Right kidney (tissue), 1 donor: ENCODE measurements at regions not wholly inside any gene's neighbourhood (a gene's known extent, or its start where the extent isn't known, plus 50 kb on each side); places are given as distances from the start of the nearest gene placed in this dataset.
A peak's percentile ranks its signal among the peaks of the same experiment; 100 is the strongest.

Source experiments
- DNase-seq: peaks from one replicate; pipeline ENCODE4 v3.0.0-alpha.2; 2016

DNA sequence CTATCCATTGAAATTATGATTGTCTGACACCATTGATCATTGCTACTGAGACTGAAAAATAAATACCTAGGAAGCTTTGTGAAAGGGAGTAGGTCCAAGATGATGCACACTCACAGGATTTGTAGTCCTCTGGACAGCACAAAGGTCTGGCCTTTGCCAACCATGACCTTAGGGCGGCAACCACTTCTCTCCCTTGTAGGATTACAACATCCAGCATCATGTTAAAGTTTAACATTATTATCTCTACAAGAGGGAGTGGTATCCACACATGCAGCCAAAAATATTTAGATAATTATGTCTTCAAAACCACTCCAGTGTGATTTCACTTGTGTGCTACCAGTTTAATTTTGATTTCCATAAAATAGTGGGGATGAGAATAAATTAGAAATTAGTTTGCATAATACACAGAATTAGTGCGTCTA lies 51.1 kb upstream of the NHSL1 start:
- DNase-seq, result no peak

DNA sequence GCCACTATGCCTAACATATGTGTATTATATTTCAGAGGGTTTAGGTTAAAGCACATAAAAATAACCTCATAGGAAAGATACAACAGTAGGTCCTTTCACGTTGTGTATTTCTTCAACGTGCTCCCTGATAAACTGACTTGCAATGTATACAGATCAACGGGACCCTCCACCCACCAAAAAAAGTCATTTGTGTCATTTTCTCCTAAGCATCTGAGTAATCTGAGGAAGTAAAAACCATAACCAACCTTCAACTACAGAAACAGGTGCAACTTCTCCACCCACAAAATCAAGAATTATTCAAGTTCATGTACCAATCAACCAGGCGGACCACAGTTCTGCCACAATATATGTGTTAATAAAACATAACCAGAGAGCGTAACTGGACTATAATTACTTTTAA lies 54.9 kb upstream of the NHSL1 start:
- DNase-seq, result no peak

DNA sequence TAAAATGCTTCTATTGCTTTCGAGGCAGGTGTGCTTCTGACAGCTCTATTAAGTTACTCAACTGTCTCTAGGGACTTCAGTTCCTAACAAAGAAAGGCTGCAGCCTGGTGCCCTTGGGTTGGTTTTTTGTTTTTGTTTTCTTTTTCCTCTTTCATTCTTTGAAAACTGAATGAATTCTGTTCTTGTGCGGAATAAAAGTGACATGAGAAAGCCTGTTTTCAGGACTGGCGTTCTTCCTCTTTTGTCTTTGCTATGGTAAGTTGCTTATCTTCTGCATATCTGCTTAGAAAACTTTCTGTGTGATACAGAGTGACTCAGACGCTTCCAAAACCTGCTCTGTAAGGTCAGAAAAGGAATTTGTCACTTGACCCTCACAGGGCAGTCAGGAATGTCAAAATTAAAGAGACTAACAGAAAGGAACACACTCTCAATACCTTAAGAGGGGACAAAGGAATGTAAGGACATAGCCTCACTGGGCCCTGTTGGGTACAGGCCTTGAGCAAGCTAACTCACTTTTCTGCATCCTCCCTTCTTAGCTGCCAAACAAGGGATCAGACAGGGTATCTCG lies 56.2 kb upstream of the NHSL1 start:
- DNase-seq, result no peak

DNA sequence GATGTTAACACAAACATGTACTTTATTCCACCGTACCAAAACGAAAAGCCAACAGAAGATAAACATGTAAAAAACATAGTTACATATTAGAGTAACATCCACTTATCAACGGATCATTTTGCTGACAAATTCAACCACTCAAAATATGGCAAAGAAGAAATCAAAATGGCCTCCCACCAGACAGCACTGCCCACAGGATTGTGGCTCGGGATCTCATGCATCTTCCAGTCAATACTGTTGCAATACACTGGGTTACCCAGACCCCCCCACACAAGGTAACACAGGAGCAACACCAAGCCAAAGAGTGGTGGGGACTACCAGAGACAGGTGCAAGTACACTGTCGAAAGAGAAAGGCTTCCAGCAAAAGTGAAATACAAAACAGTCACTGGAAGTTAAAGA lies 57.9 kb upstream of the NHSL1 start:
- DNase-seq, result no peak

DNA sequence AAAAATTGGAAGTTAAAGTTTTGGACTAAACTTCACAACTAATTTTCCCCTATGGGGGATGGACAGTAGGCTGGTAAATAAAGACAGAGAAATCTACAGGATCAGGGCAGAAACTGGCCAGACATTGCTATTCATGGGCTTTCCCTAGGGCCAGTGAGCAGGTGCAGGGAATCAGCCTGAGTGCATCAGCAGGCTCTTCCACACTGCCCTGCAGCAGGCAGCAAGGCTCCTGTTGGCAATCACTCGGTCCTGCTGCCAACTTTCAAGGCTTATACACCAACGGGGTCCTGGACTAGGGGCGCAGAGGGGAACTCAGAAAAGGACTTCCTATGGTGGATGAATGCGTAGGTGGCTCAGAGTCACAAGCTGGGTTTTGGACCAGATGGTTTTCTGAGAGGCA lies 59.8 kb upstream of the NHSL1 start:
- DNase-seq, result no peak

DNA sequence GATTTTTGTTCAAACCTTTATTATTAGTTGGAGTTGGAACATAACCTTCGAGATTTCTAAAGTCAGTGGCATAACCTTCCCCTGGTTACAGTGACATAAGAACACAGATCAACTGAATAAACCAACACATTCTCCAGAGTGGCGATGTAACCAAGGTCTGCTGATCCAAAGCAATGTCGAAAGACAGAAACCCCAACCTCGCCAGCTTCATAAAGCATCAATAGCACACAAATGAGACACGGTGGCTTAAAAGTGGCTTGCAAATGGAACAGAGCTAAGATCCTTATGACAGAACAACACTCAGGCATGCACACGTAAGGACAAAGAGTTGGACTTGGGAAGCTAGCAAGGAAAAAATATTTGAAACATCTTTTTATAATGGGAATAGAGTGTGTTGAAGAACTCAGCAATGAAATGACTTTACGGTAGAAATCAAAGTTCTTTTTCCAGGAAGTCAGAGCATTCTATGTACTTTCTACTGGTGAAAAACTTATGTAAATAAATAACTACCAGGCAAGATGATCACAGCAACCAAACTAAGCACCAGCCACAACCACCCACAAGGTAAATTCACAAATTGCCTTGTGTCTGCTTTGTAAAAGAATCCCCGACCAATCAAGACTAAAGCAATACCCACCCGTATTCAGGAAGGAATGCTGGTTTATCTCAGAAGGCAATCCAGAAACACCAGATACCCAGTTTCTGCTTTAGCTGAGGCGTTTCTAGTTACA lies 61.0 kb upstream of the NHSL1 start:
- DNase-seq, result no peak

DNA sequence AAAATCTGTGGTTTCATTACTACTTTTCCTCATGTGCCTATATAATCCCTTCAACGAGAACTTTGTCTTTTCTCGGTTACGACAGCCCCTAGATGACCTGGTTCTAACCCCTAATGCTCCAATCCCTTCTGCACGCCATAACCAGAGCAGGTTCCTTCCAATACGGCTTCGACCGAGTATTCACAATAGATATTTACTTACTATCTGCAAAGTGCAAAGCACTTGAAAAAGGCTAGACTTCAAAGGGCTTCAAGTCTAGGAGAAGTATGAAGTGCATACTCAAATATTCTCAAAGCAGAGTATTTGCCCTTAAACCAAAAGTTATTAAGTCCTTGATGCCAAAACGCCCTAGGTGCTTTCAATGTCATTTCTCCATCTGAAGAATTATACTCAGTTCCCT lies 63.4 kb upstream of the NHSL1 start:
- no peak for DNase-seq

DNA sequence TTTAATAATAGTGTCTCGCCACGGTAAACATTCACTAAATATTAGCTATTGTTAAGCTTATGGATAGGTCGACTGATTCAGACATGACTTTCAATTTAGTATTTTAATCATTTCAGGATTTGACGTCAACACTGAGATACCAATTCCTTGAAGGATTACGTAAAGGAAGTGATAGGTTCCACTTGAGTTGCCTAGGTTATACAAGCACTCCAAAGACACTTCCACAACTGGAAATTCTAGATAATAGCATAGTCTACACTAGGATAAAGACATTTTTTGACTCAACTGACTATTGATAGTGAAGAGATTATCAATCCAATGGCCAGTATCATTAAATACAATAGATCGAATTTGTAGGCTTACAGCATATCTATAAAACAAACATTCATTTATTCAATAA lies 63.9 kb upstream of the NHSL1 start:
- no peak for DNase-seq

DNA sequence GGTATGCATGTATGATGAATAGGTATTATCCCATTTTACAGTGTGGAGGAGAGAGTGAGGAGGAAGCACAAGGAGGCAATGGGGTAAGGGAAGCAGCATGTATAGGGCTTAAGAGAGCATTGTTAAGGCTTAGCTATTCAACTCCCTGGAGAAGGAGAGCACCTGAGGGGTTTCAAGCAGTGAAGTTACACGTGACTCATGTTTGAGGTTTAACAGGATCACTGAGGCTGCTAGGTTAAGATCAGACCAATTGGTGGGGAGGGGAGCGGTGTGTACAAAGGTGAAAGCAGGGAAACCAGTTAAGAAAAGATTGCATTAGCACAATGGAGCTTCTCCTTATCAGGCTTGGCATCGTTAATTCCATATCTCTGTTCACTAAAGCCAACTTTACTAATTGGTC lies 64.4 kb upstream of the NHSL1 start:
- no peak for DNase-seq

DNA sequence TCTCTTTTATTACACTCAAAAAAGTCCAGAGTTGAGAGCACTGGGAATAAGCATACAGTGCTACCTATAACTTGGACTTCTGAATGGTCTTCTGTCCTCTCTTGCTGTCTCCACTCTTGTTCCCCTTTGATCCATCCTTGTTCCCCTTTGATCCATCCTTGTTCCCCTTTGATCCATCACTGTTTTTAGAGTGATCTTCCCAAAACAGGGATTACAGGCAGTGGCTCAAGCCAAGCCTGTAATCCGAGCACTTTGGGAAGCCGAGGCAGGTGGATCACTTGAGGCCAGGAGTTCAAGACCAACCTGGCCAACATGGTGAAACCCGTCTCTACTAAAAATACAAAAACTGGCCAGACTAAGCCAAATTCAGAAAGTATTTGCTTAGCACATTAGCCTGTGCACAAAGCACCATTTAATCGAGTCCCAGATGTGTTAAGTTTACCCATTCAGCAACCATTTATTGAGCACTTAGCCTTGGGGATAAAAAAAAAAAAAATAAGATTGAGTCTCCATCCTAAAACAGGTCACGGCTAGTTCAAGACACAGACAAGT lies 65.0 kb upstream of the NHSL1 start:
- no peak for DNase-seq

DNA sequence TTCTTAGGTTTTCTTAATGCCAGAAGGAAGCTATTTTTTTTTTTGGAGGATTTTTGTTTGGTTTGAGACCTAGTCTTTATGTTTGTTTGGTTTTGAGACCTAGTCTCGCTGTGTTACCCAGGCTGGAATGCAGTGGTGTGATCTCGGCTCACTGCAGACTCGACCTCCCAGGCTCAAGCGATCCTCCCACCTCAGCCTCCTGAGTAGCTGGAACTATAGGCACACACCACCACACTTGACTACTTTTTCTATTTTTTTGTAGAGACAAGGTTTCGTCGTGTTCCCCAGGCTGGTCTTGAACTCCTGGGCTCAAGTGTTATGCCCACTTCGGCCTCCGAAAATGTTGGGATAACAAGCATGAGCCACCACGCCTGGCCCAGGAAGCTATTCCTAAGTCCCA lies 67.8 kb upstream of the NHSL1 start:
- DNase-seq, result no peak

DNA sequence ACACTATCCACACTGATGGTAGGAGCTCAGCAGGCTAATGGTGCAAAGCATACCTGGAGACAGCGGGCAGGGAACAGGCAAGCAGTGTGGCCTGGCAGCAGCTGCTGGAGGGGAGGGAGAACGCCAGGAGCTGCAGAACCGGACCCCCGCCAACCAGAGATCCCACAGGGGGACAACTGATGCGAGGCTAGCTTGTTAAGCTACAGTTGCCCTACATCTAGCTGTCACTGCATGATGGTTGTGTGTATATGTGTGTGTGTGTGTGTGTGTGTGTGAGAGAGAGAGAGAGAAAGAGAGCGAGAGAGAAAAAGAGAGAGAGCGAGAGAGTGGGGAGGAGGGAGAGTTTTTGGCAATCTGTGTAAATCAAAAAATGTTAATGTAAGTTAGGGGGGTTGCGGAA lies 69.7 kb upstream of the NHSL1 start:
- no peak for DNase-seq

DNA sequence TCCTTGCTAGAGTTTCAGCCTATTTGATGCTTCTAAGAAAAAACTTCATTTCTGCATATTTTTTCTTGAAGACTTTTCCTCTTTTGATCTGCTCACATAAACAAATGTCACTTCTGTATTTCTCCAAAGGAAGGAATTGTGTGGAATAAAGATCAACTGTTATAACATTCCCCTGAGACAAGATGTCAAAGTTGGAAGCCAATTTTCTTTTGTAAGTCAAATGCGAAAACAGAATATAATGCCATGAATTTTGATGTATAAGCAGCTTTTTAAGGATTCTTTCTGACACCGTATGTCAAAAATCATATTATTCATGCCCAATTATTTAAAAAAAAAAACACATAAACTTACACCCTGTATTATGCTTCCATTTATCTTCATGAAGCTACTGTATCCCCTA lies 70.3 kb upstream of the NHSL1 start:
- no peak for DNase-seq

DNA sequence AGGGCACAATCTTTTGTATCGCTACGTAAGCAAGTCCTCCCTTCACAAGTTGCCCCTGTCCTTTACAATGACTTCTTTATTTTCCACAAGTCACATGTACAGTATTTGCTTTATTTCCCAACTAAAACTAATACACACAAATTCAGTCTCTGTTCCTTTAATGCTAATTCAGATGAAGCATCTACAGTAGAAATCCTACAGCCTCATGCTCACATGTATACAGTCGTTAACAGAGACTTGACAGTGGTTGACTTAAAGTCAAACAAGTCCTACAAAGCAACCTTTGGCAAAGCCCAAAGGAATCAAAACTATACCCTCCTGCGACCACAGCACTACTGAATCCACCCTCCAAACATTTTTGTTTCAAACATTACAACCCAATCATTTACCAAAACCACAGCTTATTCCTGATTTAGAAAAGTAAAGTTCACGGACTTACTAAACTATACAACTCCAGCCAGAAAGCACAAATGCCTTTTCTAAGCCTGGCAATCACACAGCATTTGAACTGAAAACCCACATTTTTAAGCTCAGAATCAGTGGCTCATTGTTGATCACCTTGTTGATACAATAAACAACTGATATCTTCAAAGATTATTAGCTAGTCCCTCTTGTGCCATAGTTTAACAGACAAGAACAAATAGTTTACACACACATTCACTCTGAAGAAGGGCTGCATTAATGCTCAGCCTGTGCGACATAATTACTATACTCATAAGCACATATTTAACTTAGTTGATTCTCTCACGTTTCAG lies 70.9 kb upstream of the NHSL1 start:
- DNase-seq, result no peak

DNA sequence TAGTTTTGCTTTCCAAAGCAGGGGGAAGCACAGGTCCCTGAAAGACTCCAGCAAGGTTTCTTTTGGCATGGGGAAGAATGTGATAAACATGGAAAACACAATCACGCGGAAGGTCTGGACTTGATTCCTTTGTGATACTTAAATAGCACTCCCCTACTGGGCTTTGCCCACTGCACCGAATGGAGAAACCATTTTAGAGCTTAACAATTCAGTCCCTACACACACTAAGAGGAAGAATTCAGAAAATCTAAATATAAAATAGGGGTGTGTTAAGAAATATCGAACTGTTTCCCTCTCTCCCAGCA lies 71.4 kb upstream of the NHSL1 start:
- DNase-seq, result no peak

DNA sequence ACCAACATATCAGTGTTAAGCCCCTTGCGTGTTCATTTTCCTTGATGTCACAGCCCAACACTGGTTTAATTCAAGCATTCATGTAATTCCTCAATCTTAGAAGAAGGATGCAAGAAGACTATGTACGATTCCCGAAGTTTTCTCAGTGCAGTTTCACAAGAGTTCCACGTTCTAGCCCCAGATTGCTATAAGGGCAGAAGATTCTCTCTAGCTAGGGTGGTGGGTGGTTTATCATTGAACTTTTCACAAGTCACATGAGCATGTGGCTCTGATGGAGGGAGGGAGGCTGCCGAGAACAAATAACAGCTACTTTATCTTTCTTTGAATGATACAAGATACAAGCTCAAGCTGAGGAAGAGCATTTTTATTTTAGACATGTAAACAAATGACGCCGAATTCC lies 71.9 kb upstream of the NHSL1 start:
- no peak for DNase-seq

DNA sequence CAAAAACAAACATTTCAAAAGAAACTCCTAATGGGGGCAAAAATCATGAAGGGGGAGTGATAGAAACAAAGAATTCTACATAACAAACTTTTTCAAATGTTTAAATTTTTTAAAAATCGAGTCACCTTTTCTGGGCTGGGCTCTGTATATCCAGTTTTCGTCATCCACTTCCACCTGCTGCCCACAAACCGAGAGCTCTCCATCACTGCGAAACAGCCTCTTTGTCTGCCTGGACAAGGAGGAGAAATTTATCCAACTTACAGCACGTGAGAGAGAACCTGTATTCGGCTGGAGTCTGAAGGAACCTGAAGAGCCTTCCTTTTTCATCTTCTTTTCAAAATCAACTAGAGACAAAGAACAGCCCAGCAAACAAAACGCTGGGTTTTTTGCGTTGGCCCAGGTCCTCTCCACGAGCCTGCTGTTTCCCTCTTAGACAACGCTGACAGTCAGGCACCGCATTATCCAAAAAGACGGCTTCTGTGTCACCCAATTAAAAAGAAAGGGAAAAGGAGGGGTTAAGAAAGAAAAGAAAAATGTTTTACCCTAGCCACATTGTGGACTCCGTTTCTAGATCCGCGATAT lies 72.4 kb upstream of the NHSL1 start:
- peak; percentile 50 for DNase-seq

DNA sequence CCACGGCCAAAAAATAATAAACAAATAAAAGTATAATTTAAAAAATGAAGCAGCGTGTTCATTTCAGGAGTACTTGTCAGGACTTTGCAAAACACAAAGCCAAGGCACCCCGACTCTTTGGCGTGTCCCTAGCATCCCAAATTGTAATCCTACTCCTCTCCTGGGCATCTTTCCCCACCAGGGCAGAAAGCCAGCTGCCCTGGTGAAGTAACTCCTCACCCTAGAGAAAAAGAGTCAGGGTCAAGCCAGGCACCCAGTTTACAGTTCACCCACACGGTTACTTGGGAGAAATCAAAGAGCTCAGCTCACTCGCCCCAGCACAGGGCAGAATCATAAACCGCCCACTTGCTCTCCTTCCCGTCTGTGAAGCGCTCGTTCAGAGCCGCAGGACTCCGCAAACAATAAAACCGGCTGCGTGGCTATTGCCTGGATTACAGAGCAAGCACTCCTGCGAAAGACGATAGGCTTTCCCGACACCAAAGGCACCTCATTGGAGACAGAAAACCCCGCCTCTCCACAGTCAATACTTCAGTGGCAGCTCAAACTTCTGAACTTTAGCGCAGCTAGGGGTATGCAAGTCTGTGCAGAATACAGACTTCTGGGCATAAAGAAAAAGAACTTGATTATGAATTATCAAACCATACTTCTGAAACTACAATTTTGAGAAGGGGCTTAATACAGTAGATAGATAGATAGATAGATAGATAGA lies 73.0 kb upstream of the NHSL1 start:
- DNase-seq, result peak; percentile 70

DNA sequence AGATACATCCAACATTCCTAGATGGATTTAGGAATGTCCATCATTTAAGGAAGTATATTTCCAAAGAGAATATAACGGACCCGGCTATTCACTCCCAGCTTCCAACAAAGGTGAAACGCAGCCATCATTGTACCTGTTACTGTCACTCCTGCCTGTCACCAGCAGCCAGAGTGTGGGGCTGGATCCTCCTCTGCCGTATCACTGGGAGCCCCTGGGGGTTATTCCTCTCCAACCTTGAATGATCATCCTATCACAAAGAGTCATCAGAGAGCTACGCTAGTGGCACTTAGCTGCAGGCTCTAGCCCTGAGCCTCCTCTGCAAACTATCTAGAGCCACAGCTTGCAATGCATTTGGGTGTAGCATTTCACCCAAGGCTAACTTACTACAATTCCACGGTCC lies 73.6 kb upstream of the NHSL1 start:
- no peak for DNase-seq

DNA sequence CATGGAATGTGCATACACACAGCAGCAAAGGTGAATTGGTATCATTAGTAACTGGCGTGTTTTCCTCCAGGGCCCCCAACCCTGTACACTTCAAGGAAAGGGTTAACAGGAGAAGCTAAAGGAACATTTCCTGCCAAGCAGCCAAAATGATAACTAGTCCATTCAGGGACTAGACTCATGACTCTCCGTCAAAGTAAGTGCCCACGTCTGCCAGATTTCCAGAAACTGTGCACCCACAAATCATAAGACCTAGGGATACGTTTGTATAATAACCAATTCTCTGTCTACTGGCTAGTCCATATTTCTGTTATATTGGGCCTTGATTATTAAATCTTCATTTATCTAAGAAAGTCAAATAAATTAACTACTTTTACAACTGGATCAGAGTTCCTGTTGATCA lies 76.0 kb upstream of the NHSL1 start:
- DNase-seq, result no peak

DNA sequence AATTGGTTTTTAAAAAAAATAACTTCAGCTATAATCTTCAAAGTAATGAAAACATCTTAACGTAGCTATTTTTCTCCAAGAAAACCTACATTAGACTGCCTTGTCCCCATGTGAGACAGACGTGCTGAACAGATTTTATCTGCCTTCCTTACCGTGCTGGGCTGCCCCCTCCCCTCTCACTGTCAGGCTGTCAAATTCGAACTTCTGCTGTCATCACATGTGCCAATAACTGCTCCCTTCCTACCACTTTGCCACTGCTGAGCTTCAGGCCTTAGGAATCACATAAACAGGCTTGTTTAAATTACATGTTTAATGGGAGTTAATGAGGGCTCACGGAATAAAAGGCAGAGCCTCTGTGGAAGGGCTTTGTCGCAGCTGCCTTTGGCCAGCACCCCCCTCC lies 77.0 kb upstream of the NHSL1 start:
- DNase-seq, result no peak

DNA sequence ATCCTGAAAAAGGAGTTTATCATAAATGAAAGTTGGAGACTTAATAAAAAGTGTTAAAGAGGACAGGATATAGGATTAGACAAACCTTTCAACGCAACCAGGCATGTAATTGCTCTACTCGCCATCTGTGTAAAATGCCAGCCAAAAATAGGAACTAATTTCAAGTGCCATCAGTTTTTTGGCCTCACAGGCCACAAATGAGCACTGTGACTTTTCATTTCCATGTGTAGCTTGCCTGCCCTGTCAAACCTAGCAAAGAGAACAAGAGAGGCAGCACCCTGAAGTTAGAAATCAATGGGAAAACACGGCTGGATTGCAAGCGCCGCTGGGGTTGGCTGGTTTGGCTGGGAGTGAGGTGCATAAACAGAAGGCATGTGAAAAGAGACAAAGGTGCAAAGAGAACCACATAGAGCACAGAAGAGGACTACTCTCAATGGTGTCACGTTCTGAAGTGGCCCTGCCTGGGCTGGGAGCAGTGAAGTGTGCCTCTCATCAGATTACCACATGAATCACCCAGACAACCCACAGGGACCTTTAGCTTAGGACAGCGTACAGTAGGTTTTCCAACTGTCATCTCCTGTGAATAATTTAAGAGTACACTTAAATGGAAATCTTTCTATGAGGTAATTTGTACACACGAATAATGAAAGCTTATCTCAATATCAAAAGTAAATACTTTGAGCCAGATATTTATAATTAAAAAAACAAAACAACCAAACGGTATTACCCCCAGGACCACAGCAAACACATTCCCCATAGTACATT lies 78.0 kb upstream of the NHSL1 start:
- no peak for DNase-seq
